ENCODE measurements at regions not wholly inside any gene's neighbourhood (a gene's known extent, or its start where the extent isn't known, plus 50 kb on each side); places are given as distances from the start of the nearest gene placed in this dataset.

GRCh38 chr5:67455970-67456369 is 259.4 kb upstream of the CD180 start:
- H3K9me3 ChIP-seq: no peaks in the 10 kb centered on the region
- WGBS (ENCODE audit: missing lambda C conversion rate): 52% methylated on average over 1 of the region's 1 CpG
- H3K4me1 ChIP-seq: no peaks in the 10 kb centered on the region
- POLR2A ChIA-PET: no interaction called here
- no peak for DNase-seq (ENCODE audit: low read depth in 1 of 2, low spot score in 1 of 2)
- TF ChIP-seq MAX (IDR thresholded peaks at IDR 0.05) (no peak), CBX8 (IDR thresholded peaks at IDR 0.05) (no peak)
- FAIRE-seq: no peak
- no peak overlapping the region for H3K4me2 ChIP-seq
- ATAC-seq: no peak
- no peak overlapping the region for H3K4me3 ChIP-seq
- CTCF ChIA-PET: no interaction called here
- no peak overlapping the region for H3K27ac ChIP-seq

DNA sequence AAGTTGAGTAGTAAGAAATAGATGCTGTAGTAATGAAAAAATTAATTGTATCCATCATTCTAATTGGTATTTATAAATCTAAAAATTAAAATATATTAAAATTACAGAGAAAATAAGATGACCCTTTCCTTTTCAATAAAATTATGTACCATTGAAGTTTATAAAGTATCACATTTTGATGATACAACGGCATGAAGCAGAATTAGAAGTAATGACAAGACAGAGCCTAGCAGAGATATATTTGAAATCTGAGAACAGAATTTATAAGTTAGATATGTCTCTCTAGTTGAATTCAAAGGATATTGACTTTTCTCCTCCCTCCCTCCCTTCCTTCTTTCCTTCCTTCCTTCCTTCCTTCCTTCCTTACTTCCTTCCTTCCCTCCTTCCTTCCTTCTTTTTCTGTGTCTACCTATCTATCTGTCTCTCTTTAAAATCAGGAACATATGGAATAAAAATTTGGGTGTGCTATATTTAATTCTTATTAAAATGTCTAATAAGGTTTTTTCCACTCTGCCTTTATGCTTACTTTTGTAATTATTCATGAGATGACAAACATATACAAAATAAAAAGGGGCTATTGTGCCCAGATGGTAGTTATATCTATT is 258.5 kb upstream of the CD180 start:
- ChIA-PET POLR2A (no interaction called here), CTCF (no interaction called here)
- no peak for ATAC-seq
- no peak overlapping the region for H3K27ac ChIP-seq
- no peak overlapping the region for H3K4me2 ChIP-seq
- WGBS (ENCODE audit: missing lambda C conversion rate): 77% methylated on average over 1 of the region's 1 CpG
- DNase-seq (ENCODE audit: low read depth in 1 of 2, low spot score in 1 of 2): no peak
- no peaks in the 10 kb centered on the region for H3K4me1 ChIP-seq
- TF ChIP-seq ZNF302 (CRISPR knock-in tag; IDR thresholded peaks at IDR 0.05): no peak
- TF ChIP-seq RCOR1 (IDR thresholded peaks at IDR 0.05; ENCODE audit: low read depth, low read length): no peak
- TF ChIP-seq, protein P1, sequence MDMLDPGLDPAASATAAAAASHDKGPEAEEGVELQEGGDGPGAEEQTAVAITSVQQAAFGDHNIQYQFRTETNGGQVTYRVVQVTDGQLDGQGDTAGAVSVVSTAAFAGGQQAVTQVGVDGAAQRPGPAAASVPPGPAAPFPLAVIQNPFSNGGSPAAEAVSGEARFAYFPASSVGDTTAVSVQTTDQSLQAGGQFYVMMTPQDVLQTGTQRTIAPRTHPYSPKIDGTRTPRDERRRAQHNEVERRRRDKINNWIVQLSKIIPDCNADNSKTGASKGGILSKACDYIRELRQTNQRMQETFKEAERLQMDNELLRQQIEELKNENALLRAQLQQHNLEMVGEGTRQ (IDR thresholded peaks at IDR 0.05): no peak
- no peak for TF ChIP-seq EP300 (IDR thresholded peaks at IDR 0.05)
- TF ChIP-seq, protein P2, sequence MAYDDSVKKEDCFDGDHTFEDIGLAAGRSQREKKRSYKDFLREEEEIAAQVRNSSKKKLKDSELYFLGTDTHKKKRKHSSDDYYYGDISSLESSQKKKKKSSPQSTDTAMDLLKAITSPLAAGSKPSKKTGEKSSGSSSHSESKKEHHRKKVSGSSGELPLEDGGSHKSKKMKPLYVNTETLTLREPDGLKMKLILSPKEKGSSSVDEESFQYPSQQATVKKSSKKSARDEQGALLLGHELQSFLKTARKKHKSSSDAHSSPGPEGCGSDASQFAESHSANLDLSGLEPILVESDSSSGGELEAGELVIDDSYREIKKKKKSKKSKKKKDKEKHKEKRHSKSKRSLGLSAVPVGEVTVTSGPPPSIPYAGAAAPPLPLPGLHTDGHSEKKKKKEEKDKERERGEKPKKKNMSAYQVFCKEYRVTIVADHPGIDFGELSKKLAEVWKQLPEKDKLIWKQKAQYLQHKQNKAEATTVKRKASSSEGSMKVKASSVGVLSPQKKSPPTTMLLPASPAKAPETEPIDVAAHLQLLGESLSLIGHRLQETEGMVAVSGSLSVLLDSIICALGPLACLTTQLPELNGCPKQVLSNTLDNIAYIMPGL (CRISPR knock-in tag; IDR thresholded peaks at IDR 0.05; ENCODE audit: borderline replicate concordance): no peak
- TF ChIP-seq CHD4 (IDR thresholded peaks at IDR 0.05; ENCODE audit: borderline replicate concordance): no peak
- TF ChIP-seq, protein P3, sequence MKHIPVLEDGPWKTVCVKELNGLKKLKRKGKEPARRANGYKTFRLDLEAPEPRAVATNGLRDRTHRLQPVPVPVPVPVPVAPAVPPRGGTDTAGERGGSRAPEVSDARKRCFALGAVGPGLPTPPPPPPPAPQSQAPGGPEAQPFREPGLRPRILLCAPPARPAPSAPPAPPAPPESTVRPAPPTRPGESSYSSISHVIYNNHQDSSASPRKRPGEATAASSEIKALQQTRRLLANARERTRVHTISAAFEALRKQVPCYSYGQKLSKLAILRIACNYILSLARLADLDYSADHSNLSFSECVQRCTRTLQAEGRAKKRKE (CRISPR knock-in tag; IDR thresholded peaks at IDR 0.05; ENCODE audit: low read depth): no peak
- TF ChIP-seq MAZ (IDR thresholded peaks at IDR 0.05; ENCODE audit: borderline replicate concordance, low read depth, low read length): no peak
- no peak for TF ChIP-seq NPAS2 (CRISPR knock-in tag; IDR thresholded peaks at IDR 0.05; ENCODE audit: borderline replicate concordance)
- TF ChIP-seq BHLHE40 (IDR thresholded peaks at IDR 0.05; ENCODE audit: low read depth, low read length): no peak
- no peak for TF ChIP-seq ZSCAN20 (CRISPR knock-in tag; IDR thresholded peaks at IDR 0.05)
- TF ChIP-seq ZC3H11A (IDR thresholded peaks at IDR 0.05): no peak
- no peak for TF ChIP-seq HDAC2 (IDR thresholded peaks at IDR 0.05)
- TF ChIP-seq REST (IDR thresholded peaks at IDR 0.05): no peak
- no peak for TF ChIP-seq RFX5 (IDR thresholded peaks at IDR 0.05)
- TF ChIP-seq, protein P4, sequence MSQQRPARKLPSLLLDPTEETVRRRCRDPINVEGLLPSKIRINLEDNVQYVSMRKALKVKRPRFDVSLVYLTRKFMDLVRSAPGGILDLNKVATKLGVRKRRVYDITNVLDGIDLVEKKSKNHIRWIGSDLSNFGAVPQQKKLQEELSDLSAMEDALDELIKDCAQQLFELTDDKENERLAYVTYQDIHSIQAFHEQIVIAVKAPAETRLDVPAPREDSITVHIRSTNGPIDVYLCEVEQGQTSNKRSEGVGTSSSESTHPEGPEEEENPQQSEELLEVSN (IDR thresholded peaks at IDR 0.05; ENCODE audit: borderline replicate concordance, low read depth): no peak
- TF ChIP-seq NFE2L2 (conservative IDR thresholded peaks at IDR 0.05; ENCODE audit: low read length): no peak
- no peak for TF ChIP-seq RARB (CRISPR knock-in tag; IDR thresholded peaks at IDR 0.05)
- TF ChIP-seq FOXS1 (CRISPR knock-in tag; IDR thresholded peaks at IDR 0.05): no peak
- no peak for TF ChIP-seq CHD2 (IDR thresholded peaks at IDR 0.05; ENCODE audit: low read length, partially characterized antibody)
- H3K9me3 ChIP-seq: no peaks in the 10 kb centered on the region
- no peak overlapping the region for H3K4me3 ChIP-seq
- no peak for FAIRE-seq
